MM.1S (cell line): ENCODE measurements at regions not wholly inside any gene's neighbourhood (a gene's known extent, or its start where the extent isn't known, plus 50 kb on each side); places are given as distances from the start of the nearest gene placed in this dataset.

Experiments used
- DNase-seq: peaks from one replicate; pipeline ENCODE4 v3.0.0-alpha.2; 2015
- H2AFZ ChIP-seq: fragments of 300-600 bp; sonication (generic); 2 replicates; pipeline ENCODE4 v1.6.0; 2016; ENCODE audit warnings: antibody characterized with exemption, low read length
- H3F3A ChIP-seq: fragments of 300-600 bp; sonication (generic); 2 replicates; pipeline ENCODE4 v1.6.1; 2016; ENCODE audit warnings: mild to moderate bottlenecking, antibody characterized with exemption, low read length, moderate library complexity, mixed read lengths; ENCODE audit not compliant: insufficient read depth
- H3K27ac ChIP-seq: fragments of 300-600 bp; sonication (generic); 2 replicates; pipeline ENCODE4 v1.5.1; 2016; ENCODE audit warnings: mild to moderate bottlenecking, low read length
- H3K27me3 ChIP-seq: fragments of 300-600 bp; sonication (generic); replicated peaks from 2 replicates; pipeline ENCODE4 v1.6.0; 2016; ENCODE audit warnings: low read length; ENCODE audit not compliant: insufficient read depth
- H3K36me3 ChIP-seq: fragments of 300-600 bp; sonication (generic); replicated peaks from 2 replicates; pipeline ENCODE4 v1.6.1; 2016; ENCODE audit warnings: mild to moderate bottlenecking, low read length, mixed read lengths; ENCODE audit not compliant: insufficient read depth
- H3K4me1 ChIP-seq: fragments of 300-600 bp; sonication (generic); 2 replicates; pipeline ENCODE4 v1.6.1; 2016; ENCODE audit warnings: low read length, mixed read lengths
- H3K4me2 ChIP-seq: fragments of 300-600 bp; sonication (generic); 2 replicates; pipeline ENCODE4 v1.6.0; 2016; ENCODE audit warnings: low read depth, low read length
- H3K4me3 ChIP-seq: fragments of 300-600 bp; sonication (generic); 2 replicates; pipeline ENCODE4 v1.5.1; 2016; ENCODE audit warnings: low read length, mixed read lengths
- H3K79me2 ChIP-seq: fragments of 300-600 bp; sonication (generic); 2 replicates; pipeline ENCODE4 v1.6.1; 2016; ENCODE audit warnings: mixed run types, low read length, mixed read lengths
- H3K9ac ChIP-seq: fragments of 300-600 bp; sonication (generic); 2 replicates; pipeline ENCODE4 v1.6.1; 2016; ENCODE audit warnings: low read length, mixed read lengths
- H3K9me2 ChIP-seq: fragments of 300-600 bp; sonication (generic); replicated peaks from 2 replicates; pipeline ENCODE4 v1.6.1; 2016; ENCODE audit warnings: mild to moderate bottlenecking, low read length, mixed read lengths; ENCODE audit not compliant: insufficient read depth
- H3K9me3 ChIP-seq: fragments of 300-600 bp; sonication (generic); replicated peaks from 2 replicates; pipeline ENCODE4 v1.6.1; 2016; ENCODE audit warnings: mild to moderate bottlenecking, low read length, mixed read lengths; ENCODE audit not compliant: insufficient read depth
- H4K20me1 ChIP-seq: fragments of 300-600 bp; sonication (generic); 2 replicates; pipeline ENCODE4 v1.6.1; 2016; ENCODE audit warnings: mild to moderate bottlenecking, low read length, moderate library complexity, mixed read lengths; ENCODE audit not compliant: insufficient read depth
- EZH2 ChIP-seq: fragments of 300-600 bp; sonication (generic); optimal IDR thresholded peaks from 2 replicates; pipeline ENCODE3; 2017; ENCODE audit warnings: low read depth, mild to moderate bottlenecking, antibody characterized with exemption, low read length, mixed read lengths
- EZH2phosphoT487 ChIP-seq: fragments of 300-600 bp; sonication (generic); IDR thresholded peaks from 2 replicates; pipeline ENCODE4 v1.6.1; 2018; ENCODE audit warnings: antibody characterized with exemption, low read length
- TF ChIP-seq, protein P1 (sequence below): fragments of 300-600 bp; sonication (generic); IDR thresholded peaks from 2 replicates; pipeline ENCODE4 v1.5.1; 2016; ENCODE audit warnings: antibody characterized with exemption, low read length, mixed read lengths

DNA sequence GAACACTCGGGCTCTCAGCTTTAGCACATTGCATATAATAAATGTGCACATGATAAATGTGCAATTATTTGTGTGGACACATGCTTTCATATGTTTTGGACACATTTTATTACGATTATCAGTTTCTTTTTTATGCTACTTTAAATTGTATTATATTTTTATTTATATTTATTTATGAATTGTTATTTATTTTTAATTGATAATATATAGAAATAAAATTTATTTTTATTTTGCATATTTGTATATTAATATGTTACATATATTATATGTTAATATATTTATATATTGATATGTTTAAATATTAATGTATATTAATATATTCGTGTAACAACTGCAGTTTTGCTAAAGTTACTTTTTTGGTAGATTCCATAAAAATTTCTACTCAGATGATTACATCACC lies 454.8 kb upstream of the CDH10 start:
- no peak for DNase-seq
- Histone ChIP-seq H3F3A (peaks cover 10% of the 10 kb centered on the region), H3K79me2 (no peaks in the 10 kb centered on the region), H2AFZ (no peak overlapping the region), H4K20me1 (no peaks in the 10 kb centered on the region), H3K36me3 (no peaks in the 10 kb centered on the region), H3K4me2 (no peak overlapping the region), H3K9me2 (no peaks in the 10 kb centered on the region), H3K27me3 (no peaks in the 10 kb centered on the region), H3K9me3 (no peaks in the 10 kb centered on the region), H3K9ac (no peak overlapping the region), H3K27ac (no peak overlapping the region), H3K4me3 (no peak overlapping the region), H3K4me1 (peaks cover 10% of the 10 kb centered on the region)
- TF ChIP-seq EZH2 (no peak), EZH2phosphoT487 (no peak)
- TF ChIP-seq, protein P1, sequence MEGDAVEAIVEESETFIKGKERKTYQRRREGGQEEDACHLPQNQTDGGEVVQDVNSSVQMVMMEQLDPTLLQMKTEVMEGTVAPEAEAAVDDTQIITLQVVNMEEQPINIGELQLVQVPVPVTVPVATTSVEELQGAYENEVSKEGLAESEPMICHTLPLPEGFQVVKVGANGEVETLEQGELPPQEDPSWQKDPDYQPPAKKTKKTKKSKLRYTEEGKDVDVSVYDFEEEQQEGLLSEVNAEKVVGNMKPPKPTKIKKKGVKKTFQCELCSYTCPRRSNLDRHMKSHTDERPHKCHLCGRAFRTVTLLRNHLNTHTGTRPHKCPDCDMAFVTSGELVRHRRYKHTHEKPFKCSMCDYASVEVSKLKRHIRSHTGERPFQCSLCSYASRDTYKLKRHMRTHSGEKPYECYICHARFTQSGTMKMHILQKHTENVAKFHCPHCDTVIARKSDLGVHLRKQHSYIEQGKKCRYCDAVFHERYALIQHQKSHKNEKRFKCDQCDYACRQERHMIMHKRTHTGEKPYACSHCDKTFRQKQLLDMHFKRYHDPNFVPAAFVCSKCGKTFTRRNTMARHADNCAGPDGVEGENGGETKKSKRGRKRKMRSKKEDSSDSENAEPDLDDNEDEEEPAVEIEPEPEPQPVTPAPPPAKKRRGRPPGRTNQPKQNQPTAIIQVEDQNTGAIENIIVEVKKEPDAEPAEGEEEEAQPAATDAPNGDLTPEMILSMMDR: no peak

DNA sequence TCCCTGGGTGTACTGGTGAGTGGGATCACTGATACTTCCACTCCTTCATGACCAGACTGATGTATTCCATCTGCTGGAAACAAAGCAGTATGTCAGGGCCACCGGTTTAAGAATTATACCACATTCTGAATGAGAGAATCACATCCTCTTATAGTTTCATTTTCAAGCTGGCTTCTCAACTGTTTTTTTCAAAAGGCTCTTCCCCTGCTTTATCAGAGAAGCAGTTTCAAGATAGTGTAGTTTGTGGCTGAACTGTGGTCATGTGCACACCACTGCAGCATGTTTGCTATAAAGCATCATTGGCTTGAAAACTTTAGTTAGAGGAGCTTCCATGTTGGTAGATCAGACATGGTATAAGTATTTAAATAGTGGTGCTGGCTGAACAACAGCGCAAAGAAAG lies 450.5 kb upstream of the CDH10 start:
- no peaks in the 10 kb centered on the region for H3K27me3 ChIP-seq
- H3K79me2 ChIP-seq: no peaks in the 10 kb centered on the region
- H3K9ac ChIP-seq: no peak overlapping the region
- peak overlapping the region; percentile 66 for H3K4me2 ChIP-seq
- H3K27ac ChIP-seq: peak overlapping the region; percentile 53; the same call in 1 of the 2 replicates
- peak overlapping the region; percentile 14; the same call in 1 of the 2 replicates for H3K4me3 ChIP-seq
- no peaks in the 10 kb centered on the region for H3K36me3 ChIP-seq
- no peaks in the 10 kb centered on the region for H3K9me3 ChIP-seq
- peak; percentile 88 for DNase-seq
- peak overlapping the region; percentile 45 for H2AFZ ChIP-seq
- peaks cover 12% of the 10 kb centered on the region for H3K4me1 ChIP-seq
- peaks cover 10% of the 10 kb centered on the region for H3F3A ChIP-seq
- no peaks in the 10 kb centered on the region for H4K20me1 ChIP-seq
- no peaks in the 10 kb centered on the region for H3K9me2 ChIP-seq
- TF ChIP-seq, protein P1: peak; percentile 10; the same call in 1 of the 2 replicates
- TF ChIP-seq EZH2phosphoT487: no peak

DNA sequence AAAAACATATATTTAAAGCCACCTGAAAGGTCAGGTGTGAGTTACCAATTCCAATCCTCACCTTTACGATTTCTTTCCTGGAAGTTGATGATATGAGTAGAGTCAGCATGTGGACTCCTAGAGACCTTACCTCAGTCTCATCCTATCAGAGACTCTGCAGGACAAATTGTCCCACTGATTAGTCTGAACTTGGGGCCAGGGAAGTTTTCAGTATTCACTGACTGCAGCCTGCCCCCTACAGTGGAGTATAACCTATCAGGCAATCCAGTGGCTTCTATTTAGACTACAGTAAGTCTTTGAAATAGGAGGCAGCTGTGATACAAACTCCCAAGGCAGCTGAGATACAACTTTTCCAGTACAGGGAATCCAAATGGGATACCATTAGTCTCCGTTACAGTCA lies 449.4 kb upstream of the CDH10 start:
- H3K79me2 ChIP-seq: no peaks in the 10 kb centered on the region
- H3K36me3 ChIP-seq: no peaks in the 10 kb centered on the region
- 0 out of 2 replicates have a peak overlapping the region, but pooled peaks have one; percentile 45 for H2AFZ ChIP-seq
- H3K9me2 ChIP-seq: no peaks in the 10 kb centered on the region
- peaks cover 10% of the 10 kb centered on the region for H3F3A ChIP-seq
- H3K27me3 ChIP-seq: no peaks in the 10 kb centered on the region
- TF ChIP-seq, protein P1: no peak
- TF ChIP-seq EZH2phosphoT487 (no peak), EZH2 (no peak)
- no peak overlapping the region for H3K27ac ChIP-seq
- DNase-seq: no peak
- H3K4me2 ChIP-seq: peak overlapping the region; percentile 66; the same call in 1 of the 2 replicates
- H3K4me1 ChIP-seq: peaks cover 12% of the 10 kb centered on the region
- peak overlapping the region; percentile 14; the same call in 1 of the 2 replicates for H3K4me3 ChIP-seq
- no peaks in the 10 kb centered on the region for H3K9me3 ChIP-seq
- H3K9ac ChIP-seq: no peak overlapping the region
- H4K20me1 ChIP-seq: no peaks in the 10 kb centered on the region

DNA sequence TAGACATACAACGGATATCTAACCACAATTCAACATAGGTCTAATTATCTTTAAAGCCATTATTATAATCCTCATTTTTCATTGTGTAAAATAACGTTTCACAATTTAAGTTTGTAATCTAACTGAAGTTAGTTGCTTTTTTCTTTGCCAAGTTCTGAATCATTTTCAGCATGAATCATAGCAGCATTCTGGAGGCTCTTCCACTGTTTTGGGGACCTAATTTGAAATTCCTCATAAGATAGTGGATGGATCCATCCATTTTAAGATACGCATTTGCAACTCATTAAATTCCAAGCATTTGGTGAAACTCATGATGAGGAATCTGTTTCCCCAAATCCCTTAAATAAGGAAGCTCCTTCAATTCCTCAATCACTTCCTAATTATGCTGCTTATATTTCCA lies 447.1 kb upstream of the CDH10 start:
- Histone ChIP-seq H3K9me2 (no peaks in the 10 kb centered on the region), H3F3A (peaks cover 10% of the 10 kb centered on the region), H3K4me1 (peaks cover 12% of the 10 kb centered on the region), H3K79me2 (no peaks in the 10 kb centered on the region), H3K27me3 (no peaks in the 10 kb centered on the region), H3K9me3 (no peaks in the 10 kb centered on the region), H3K4me3 (no peak overlapping the region), H3K9ac (no peak overlapping the region), H4K20me1 (no peaks in the 10 kb centered on the region), H2AFZ (no peak overlapping the region), H3K36me3 (no peaks in the 10 kb centered on the region), H3K4me2 (no peak overlapping the region), H3K27ac (no peak overlapping the region)
- no peak for DNase-seq
- TF ChIP-seq EZH2phosphoT487: no peak
- no peak for TF ChIP-seq EZH2
- TF ChIP-seq, protein P1: no peak
